GM18507 (cell line): ENCODE measurements at regions not wholly inside any gene's neighbourhood (a gene's known extent, or its start where the extent isn't known, plus 50 kb on each side); places are given as distances from the start of the nearest gene placed in this dataset.
"Not testable (repeated sequence)": the region's sequence is repeated elsewhere in the genome, so short reads cannot be mapped to it uniquely, and the experiment has no call there.

Experiments
- DNase-seq: peaks from one replicate; pipeline ENCODE4 v3.0.0; 2011; ENCODE audit warnings: low read depth; ENCODE audit not compliant: insufficient read length; ENCODE audit errors: extremely low spot score
- FAIRE-seq: peaks from 2 replicates; lab custom pipeline; 2011; peaks lifted over from hg19 to GRCh38; lab: Jason Lieb, UNC

DNA sequence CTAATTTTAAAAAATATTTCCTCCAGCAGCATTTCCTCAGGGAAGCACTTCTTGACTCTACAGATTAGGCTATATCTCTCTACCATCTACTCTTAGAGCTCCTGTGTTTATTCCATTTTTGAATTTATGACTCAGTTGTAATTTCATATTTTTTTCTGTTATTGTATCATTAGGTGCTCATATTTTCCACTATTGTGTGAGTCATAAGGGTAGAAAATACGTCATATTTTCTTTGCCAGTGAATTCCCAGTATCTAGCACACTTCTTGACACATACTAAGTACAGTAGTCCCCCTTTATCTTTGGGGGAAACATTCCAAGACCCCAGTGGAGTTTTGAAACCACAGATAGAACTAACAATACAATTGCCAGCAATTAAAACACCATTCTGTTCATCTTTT lies 431.2 kb downstream of the GASK1B start:
- no peak for DNase-seq
- FAIRE-seq = no peak

DNA sequence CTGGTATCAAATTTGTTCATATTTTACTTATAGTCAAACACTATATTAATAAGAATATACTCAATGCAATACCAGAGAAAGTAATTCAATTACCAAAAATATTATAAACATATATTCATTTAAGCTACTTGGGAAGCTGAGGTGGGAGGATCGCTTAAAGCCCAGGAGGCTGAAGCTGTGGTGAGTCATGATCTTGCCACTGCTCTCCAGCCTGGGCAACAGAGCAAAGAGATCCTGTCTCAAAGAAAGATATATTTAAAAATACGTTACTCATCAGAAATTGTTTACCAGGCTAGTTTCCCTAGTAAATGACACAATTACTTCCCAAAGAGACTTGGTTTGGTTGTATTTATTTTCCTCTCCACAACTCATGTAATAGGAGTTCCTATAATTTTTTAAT lies 433.6 kb downstream of the GASK1B start:
- no peak for FAIRE-seq
- no peak for DNase-seq

DNA sequence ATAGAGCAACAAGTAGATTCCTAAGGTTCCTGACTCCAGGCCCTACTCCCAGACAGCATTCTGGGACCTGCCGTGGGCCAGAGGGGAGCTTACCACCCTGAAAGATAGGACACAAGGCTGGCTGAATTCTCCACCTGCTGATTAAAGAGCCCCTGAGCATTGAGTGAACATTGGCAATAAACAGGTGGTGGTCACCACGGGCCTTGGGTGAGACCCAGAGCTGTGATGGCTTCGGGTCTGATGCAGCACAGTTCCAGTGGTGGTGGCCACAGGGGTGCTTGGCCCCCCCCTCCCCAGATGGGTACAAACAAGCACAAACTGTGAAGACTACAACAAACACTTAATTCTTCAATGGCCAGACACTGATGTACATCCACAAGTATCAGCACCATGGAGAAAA lies 444.6 kb downstream of the GASK1B start:
- DNase-seq = no peak
- no peak for FAIRE-seq

DNA sequence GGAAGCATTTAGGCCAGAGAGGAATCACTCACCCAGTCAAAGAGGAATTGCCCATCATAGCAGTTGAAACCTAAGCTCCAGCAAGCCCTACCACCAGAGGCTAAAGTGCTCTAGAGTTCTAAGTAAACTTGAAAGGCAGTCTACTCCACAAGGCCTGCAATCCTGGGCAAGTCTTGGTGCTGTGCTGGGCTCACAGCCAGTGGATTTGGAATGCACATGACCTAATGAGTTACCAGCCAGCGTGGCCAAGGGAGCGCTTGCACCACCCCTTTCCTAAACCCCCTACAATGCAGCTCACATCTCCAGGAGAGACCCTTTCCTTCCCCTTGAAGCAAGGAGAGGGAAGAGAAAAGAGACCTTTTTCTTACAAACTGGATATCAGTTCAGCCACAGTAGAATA lies 445.7 kb downstream of the GASK1B start:
- FAIRE-seq (no peak), DNase-seq (no peak)

DNA sequence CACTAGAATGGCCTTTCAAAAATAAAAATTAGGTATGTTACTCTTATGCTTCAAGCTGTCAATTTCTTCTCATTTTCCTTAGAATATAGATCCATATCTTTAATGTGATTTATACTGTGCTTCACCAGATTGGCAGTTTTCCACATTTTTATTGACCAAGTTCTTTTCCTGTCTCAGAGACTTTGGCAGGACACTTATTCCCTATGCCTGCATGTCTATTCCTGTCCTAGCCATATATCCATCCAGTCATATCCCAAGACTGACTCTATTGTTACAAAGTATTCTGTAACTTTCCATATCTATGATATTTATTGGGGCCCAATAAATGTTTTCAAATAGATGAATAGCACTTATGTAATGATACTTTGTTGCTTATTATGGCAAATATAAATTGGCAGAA lies 450.7 kb downstream of the GASK1B start:
- DNase-seq (no peak), FAIRE-seq (no peak)

DNA sequence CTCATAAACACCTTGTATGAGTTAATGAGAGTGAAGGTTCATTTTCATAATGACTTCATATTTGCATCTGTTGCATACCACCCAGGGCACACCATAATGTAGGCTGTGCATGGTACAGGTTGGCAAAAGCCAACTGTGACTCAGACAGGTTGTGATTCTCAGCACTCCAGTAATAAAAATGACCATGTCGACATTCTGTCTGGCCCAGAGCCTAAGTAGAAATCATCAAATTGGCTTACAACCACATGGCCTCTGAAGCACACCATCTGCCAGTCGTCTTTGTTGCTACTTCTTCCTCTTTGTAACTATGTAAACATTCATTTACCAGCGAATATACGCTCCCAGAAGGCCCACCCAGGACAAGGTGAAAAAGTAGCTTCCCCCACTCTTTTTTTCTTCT lies 459.5 kb downstream of the GASK1B start:
- FAIRE-seq = no peak

DNA sequence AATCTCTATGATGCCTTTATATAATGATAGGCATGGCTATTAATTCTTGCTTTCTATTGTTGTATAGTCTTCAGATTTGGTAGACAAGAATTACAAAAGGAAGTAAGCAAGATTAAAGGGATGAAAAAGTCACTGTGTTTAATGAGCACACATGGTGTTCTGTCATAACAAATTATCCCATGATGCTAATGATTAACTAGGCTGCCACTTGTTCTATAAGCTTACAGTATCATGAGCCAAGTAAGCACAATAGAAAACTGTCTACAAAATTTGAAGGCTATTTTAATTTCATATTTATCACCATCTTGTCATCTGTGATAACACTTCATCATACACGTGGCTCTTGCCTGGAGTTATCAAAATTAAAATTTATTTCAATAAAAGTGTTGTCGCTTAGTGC lies 466.7 kb downstream of the GASK1B start:
- no peak for FAIRE-seq

More for the DNA sequence above, 459.5 kb downstream of the GASK1B start:
- DNase-seq = no peak

DNA sequence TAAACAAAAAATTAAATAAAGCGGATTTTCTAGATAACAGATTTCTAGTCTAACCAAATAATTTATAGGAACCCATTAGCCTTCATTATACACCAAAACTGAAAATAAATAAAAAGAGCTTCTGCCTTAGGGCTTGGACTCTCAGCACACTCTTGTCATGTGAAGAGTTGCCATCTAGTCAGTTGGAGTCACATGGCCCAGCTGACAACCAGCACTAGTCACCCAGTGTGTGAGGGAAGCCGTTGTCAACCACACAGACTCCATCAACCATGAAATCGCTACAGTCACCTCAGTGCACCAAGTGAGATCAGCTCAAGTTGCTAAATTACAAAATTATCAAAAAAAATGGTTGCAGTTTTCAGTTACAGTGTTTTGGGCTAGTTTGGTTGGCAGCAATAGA lies 470.0 kb downstream of the GASK1B start:
- FAIRE-seq (no peak), DNase-seq (no peak)

More for the DNA sequence above, 466.7 kb downstream of the GASK1B start:
- no peak for DNase-seq

DNA sequence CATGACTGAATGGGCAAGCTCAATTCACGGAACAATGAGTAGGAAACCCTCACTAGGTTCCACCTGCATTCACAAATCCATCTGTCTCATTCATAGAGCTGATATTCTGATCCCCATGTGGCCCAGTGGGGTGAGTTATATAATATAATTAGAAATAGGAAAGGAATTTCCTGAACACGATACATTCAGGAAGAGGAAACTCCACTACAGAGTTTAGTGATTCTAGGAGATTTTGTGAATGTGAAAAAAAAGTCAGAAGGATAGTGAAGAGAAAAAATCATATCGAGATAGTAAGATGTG lies 471.2 kb downstream of the GASK1B start:
- FAIRE-seq (no peak), DNase-seq (no peak)

DNA sequence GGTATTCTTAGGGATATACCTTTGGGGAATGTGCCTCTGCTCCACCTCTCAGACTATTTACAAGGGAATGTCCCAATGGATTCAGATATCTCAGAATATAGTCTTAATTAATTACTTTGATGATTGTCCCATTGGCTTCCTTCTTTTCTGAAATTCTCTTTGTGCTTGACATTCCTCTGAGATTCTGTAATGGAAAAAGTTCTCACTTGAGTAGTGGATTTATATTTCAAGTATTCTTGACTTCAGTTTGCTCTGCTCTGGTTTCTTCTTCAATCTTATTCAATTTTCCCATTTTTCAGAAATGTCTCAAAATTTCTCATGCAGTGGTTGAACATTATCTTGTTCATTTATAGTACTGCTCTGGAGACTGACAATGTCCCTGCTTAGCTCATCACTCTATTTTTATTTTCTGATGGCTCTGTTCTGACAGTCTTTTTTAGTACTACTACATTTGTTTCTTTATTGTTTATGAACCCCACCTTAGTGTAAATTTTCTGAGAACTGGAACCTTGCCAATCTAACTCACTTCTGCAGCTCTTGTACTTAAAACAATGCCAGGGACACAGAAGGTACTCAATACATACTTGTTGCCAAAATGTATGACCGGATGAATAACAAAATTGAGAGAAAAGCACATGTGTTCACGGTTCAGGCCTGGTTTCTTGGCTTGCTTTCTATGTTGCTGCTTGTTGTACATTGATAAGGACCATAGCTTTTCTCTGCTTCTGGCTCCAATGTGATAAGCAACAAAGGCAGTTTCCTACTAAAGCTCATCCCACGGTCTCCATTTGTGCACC lies 471.7 kb downstream of the GASK1B start:
- DNase-seq (no peak), FAIRE-seq (no peak)

DNA sequence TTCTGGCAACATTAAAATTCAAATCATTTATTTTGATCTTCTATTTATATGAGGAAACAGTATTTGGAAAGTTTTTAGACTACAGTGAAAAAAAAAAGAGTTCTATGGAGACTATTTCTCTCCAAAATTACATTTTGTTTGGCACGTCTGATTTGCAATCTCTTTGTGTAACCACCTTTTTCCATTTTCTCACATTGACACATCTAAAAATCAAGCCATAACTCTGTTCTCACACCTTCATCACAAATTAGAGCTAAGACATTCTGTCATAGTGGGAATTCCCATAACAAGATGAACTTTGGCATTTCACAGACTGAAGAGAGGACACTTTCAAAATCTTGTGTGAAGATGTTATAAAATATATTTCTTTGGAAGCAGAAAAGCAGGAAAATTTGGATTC lies 468.9 kb downstream of the GRIA2 start:
- DNase-seq (no peak), FAIRE-seq (no peak)

DNA sequence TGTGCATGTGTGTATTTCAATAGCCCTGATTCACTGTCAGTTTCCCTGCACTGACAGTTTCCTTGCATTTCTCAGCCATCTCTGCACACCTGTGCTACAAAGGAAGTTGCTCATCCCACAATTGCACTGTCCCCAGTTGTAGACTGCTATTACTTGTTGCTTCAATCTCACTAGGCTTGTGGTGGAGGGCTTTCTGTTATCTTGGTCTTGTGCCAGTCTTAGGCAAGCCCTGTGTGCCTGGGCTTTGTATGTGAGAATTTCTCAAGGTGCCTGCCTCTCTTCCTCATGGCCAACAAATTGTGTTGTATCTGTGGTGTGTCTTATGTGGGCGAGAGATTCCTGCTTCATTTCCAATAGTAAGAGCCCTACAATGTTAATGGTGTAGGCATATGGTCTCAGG lies 467.4 kb downstream of the GRIA2 start:
- DNase-seq (no peak), FAIRE-seq (no peak)

DNA sequence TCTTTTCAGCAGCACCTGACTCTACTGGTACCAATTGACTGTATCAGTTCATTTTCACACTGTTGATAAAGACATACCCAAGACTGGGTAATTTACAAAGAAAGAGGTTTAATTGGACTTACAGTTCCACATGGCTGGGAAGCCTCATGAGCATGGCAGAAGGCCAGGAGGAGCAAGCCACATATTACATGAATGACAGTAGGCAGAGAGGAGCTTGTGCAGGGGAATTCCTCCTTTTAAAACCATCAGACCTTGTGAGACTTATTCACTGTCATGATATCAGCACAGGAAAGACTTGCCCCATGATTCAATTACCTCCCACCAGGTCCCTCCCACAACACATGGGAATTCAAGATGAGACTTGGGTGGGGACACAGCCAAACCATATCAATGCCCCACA lies 458.8 kb downstream of the GRIA2 start:
- not testable (repeated sequence) for DNase-seq, FAIRE-seq

DNA sequence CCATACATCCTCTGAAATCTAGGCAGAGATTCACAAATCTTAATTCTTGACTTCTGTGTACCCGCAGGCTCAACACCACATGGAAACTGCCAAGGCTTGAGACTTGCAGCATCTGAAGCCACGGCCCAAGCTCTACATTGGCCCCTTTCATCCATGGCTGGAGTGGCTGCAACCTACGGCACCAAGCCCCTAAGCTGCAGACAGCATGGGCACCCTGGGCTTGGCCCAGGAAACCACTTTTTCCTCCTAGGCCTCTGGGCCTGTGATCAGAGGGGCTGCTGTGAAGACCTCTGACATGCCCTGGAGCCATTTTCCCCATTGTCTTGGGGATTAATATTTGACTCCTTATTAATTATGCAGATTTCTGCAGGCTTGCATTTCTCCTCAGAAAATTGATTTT lies 457.9 kb downstream of the GRIA2 start:
- FAIRE-seq (no peak), DNase-seq (no peak)

DNA sequence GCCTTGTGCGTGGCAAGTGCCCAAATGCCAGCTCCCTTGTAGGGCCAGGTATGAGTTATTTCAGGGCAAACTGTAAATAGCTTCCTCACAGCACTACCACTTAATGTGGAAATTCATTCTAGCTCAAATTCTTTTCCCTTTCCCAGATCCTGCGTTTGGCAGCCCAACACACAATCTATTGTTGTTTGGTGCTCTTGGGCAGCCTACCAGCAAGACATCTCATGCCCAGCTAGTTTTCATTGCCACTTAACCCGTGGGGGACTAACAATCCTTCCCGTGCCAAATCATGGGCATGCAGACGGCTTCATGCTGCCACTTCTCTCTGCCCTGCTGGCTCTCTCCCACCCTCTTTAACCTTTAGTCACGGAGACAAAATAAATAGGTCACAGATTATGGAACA lies 454.2 kb downstream of the GRIA2 start:
- no peak for FAIRE-seq
- DNase-seq = no peak

DNA sequence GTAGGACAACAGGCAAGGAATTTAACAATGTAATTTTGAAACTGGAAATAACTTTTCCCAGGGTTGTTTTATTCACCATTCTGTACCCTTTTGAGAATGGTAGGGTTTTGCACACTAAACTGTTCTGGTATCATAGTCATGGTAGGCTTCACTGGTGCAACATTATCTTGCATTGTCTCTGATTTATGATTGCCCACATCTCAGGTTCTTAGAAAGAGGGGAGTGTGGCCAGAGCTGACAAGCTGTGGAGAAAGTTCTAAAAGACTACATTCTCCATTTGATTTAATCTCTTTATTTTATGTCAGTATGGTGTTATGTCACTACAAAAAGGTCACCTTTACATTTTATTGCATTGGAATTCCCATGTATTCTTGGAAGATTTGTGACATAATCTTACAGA lies 447.3 kb downstream of the GRIA2 start:
- DNase-seq (no peak), FAIRE-seq (no peak)

DNA sequence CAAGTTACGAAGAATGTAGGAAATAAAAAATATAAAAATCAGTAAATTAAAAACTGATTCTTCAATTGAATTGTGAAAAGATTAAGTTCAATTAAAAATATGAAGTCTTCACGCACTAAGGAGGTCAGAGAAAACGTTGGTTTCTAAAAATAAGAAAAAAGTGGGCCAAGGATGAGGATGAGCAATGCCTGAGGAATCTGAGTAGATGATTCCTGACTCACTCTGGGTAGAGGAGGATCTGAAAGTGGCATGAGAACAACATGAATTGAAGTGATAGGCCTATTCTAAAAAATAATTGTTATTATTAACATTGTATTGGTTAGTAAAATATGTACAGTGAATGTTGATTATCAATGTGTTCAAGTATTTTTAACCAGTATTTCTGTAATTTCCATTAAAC lies 444.2 kb downstream of the GRIA2 start:
- DNase-seq (no peak), FAIRE-seq (no peak)

DNA sequence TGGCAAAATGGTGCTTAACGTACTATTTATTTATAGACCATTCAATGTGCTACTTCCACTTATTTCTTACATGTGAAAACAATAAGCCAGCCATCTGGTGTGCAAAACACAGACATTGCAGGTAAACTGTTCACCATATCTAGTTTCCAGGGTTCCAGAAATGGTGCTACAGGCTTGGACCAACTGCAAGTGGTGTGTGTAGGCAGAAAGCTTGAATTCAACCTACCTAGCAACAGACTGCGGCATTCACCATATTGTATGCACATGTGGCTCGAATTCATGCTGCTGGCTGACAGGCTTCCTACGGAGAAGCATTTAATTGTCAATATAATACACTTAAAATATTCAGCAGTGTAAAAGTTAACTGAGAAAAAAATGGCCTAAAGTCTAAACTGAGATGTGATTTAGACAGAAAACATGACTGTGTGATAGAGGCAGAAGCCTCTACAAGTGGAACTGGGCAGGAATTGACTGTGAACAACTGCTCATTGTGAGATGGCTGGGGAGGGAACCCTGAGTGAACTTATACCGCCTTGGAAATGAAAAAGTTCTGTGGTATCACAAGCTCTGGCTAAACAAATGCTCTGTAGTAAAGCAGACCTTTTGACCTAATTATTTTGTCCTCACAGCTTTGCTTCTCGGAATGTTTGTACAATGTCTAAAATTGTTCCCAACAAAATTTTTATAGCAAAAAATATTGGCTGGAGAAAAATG lies 434.7 kb downstream of the GRIA2 start:
- FAIRE-seq (no peak), DNase-seq (no peak)

DNA sequence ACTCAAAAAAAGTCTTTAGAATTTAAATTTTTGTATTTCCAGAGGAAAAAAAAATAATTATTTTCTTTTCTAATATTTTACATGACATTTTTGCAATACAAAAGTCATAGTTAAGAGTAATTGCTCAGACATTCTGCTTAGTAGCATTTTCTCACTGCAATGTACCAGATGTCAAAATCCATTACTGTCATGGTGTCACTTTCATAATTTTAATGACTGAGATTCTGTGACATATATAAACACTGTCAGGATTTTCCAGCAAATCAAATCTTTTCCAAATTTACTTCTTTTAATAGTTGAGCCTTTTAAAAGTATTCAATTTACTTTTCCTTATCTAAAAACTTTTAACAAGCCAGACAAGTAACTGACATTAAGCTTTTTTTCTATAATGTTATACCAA lies 422.7 kb downstream of the GRIA2 start:
- FAIRE-seq (no peak), DNase-seq (no peak)

DNA sequence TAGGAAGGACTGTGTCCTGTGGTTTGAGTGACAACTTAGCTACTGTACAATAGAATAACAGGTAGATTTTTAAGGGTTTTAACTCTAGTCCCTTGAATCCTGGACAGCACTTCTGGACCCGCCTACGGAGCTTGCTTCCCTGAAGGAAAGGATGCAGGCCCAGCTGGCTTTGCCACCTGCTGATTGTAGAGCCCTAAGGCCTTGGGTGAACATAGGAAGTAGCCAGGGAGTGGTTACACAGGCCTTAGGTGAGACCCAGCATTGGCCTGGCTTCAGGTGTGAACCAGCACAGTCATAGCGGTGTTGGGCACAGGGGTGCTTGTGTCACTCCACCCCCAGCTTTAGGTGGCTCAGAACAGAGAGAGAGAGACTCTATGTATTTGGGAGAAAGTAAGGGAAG lies 413.5 kb downstream of the GRIA2 start:
- DNase-seq (no peak), FAIRE-seq (no peak)

DNA sequence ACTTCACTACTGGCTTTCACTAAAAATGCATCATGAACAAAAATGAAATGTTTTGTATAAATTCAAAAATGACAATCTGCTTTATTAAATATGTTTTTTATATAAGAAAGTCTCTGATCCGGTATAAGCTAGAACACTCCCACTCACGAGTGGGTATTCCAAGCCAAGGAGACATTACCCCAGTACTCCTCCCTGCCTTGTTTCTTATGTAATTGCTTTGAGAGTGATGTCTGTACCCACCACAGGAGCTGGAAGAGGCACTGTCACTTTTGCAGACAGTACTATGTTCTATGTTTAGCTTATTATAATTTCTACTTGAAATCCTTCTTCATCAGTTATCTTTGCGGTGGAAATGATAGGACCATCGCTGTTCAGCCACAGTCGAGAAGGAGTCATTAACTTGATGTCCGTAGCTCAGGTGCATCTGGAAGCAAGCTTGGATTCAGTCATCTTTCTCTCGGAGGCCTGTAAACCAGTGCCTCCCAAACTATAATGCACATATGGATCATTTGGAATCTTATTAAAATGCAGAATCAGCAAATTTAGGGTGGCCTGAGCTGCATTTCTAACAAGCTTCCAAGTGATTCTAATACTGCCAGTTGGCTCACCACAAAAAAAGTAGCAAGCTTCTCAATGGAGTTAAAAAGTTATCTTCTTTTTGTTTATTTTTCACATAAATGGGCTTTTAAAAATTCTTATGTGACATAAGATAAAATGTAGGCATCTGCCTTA lies 396.4 kb downstream of the GRIA2 start:
- no peak for FAIRE-seq
- no peak for DNase-seq
